Spleen (tissue), 11 donors: ENCODE measurements at regions not wholly inside any gene's neighbourhood (a gene's known extent, or its start where the extent isn't known, plus 50 kb on each side); places are given as distances from the start of the nearest gene placed in this dataset.

Experiments used
- DNase-seq: peaks from one replicate; pipeline ENCODE4 v3.0.0-alpha.2; 2020
- H3K27ac ChIP-seq, 8 donors: fragments of 200-600 bp; sonication (generic) in 7 of 8; 1 replicate in 4 of 8; 2 replicates in 4 of 8; pipeline versions ENCODE4 v1.5.0 to v1.8.0; 2016 to 2021; ENCODE audit warnings: inconsistent platforms in 4 of 8, mild to moderate bottlenecking in 4 of 8, moderate library complexity in 1 of 8
- H3K27me3 ChIP-seq, 7 donors: fragments of 200-600 bp; sonication (generic) in 6 of 7; replicated peaks in 1 of 7; 1 replicate in 4 of 7; 2 replicates in 3 of 7; pipeline versions ENCODE4 v1.5.0 to v1.8.0; 2016 to 2021; ENCODE audit warnings: inconsistent platforms in 3 of 7, mild to moderate bottlenecking in 1 of 7
- H3K36me3 ChIP-seq, 6 donors: fragments of 200-600 bp; sonication (generic) in 5 of 6; 1 replicate in 4 of 6; 2 replicates in 2 of 6; pipeline versions ENCODE4 v1.5.0 to v1.8.0; 2016 to 2021; ENCODE audit warnings: inconsistent platforms in 2 of 6
- H3K4me1 ChIP-seq, 6 donors: fragments of 200-600 bp; sonication (generic) in 5 of 6; 1 replicate in 3 of 6; 2 replicates in 3 of 6; pipeline versions ENCODE4 v1.5.0 to v1.8.0; 2016 to 2021; ENCODE audit warnings: inconsistent platforms in 3 of 6
- H3K4me3 ChIP-seq, 8 donors: fragments of 200-600 bp; sonication (generic) in 7 of 8; 1 replicate in 4 of 8; 2 replicates in 4 of 8; pipeline versions ENCODE4 v1.5.0 to v1.8.0; 2016 to 2021; ENCODE audit warnings: inconsistent platforms in 4 of 8, mild to moderate bottlenecking in 4 of 8, moderate library complexity in 2 of 8
- H3K9me3 ChIP-seq, 8 donors: fragments of 200-600 bp; sonication (generic) in 7 of 8; 1 replicate in 4 of 8; 2 replicates in 4 of 8; pipeline versions ENCODE4 v1.5.0 to v1.8.0; 2016 to 2021; ENCODE audit warnings: inconsistent platforms in 4 of 8
- CTCF ChIP-seq, 11 experiments: fragments of 200-600 bp in 7 of 11; fragments of 450-650 bp in 4 of 11; sonication (generic) in 4 of 11; IDR thresholded peaks in 8 of 11; conservative IDR thresholded peaks in 3 of 11; 1 replicate in 7 of 11; 2 replicates in 4 of 11; pipeline versions ENCODE4 v1.4.0 to v1.8.0; 2016 to 2021; ENCODE audit warnings: antibody characterized with exemption in 11 of 11, inconsistent platforms in 4 of 11, mild to moderate bottlenecking in 1 of 11
- POLR2A ChIP-seq, 3 donors: fragments of 450-650 bp; IDR thresholded peaks; one replicate each; pipeline ENCODE4 v1.5.1; 2017; ENCODE audit warnings: antibody characterized with exemption in 3 of 3, mild to moderate bottlenecking in 1 of 3
- POLR2AphosphoS5 ChIP-seq, 3 donors: sonication (generic); formaldehyde crosslinking; IDR thresholded peaks; one replicate each; pipeline ENCODE4 v1.5.1; 2017; ENCODE audit warnings: antibody characterized with exemption in 3 of 3
- WGBS, 5 donors: extraction: QIAGEN DNeasy Blood & Tissue Kit in 3 of 5; methylation state at CpG; one replicate each; pipeline versions ENCODE4 v1.1.5 to v1.1.7; 2013 to 2018; 5-methylcytosine and 5-hydroxymethylcytosine counted together
- intact Hi-C: fragments of 100-400 bp; cut with DNase I; formaldehyde crosslinking; loops from one replicate; pipeline ENCODE4 v1.15.0; 2023; ENCODE audit warnings: low total_unique reads
- donor health status: healthy with polysubstance abuse.
- donor health status: DM: no; HTN: no; CAD: no; lungs with moderate emphysema.
- donor health status: DM: no; HTN: no; CAD: no.
- donor health status: Bipolar disorder and iron deficiency.
- donor health status: healthy.
- donor health status: DM: no; HTN: no; CAD: no.
- donor health status: DM: yes; HTN: yes; CAD: no.

- no peaks in the 10 kb centered on the region for H3K36me3 ChIP-seq
- TF ChIP-seq POLR2A (IDR thresholded peaks at IDR 0.05) (no peak), CTCF (IDR thresholded peaks at IDR 0.05 in 8 of 11, conservative IDR thresholded peaks at IDR 0.05 in 3 of 11) (no peak)
- no peak overlapping the region for H3K4me3 ChIP-seq
- no peak for DNase-seq
- no peaks in the 10 kb centered on the region for H3K9me3 ChIP-seq
- peaks cover 0 to 31% (median 16%) of the 10 kb centered on the region in 6 donors for H3K4me1 ChIP-seq
- intact Hi-C loops = no loop called here
- no peak overlapping the region for H3K27ac ChIP-seq
- peaks cover 0 to 7% (median 0%) of the 10 kb centered on the region in 7 donors for H3K27me3 ChIP-seq
- 64 to 90% (median 87%) methylated on average over 2 of the region's 2 CpGs for WGBS, 5 donors
These were observed 214.3 kb upstream of the CDH5 start for GRCh38 chr16:66152181-66152580.

- H3K9me3 ChIP-seq = no peaks in the 10 kb centered on the region
- DNase-seq = no peak
- H3K27ac ChIP-seq = peak overlapping the region in 6 of 8 donors; percentile 27 to 65 (median 50)
- TF ChIP-seq CTCF (IDR thresholded peaks at IDR 0.05 in 8 of 11, conservative IDR thresholded peaks at IDR 0.05 in 3 of 11) (no peak), POLR2A (IDR thresholded peaks at IDR 0.05) (no peak), POLR2AphosphoS5 (IDR thresholded peaks at IDR 0.05) (peak in 1 of 3 donors; percentile 7)
- WGBS, 5 donors = 41 to 57% (median 49%) methylated on average over 7 of the region's 7 CpGs
- no peaks in the 10 kb centered on the region for H3K36me3 ChIP-seq
- peaks cover 0 to 29% (median 16%) of the 10 kb centered on the region in 6 donors for H3K4me1 ChIP-seq
- intact Hi-C loops = no loop called here
- H3K27me3 ChIP-seq = peaks cover 0 to 7% (median 0%) of the 10 kb centered on the region in 7 donors
- H3K4me3 ChIP-seq = no peak overlapping the region
These were observed 215.6 kb upstream of the CDH5 start for GRCh38 chr16:66150698-66151482.

GRCh38 chr16:66147291-66147690, 219.2 kb upstream of the CDH5 start:
- 79 to 86% (median 83%) methylated on average over 6 of the region's 6 CpGs for WGBS, 5 donors
- no peak for DNase-seq
- Histone ChIP-seq H3K27ac (peak overlapping the region in 2 of 8 donors; percentile 2 to 22), H3K9me3 (no peaks in the 10 kb centered on the region), H3K36me3 (no peaks in the 10 kb centered on the region), H3K27me3 (peaks cover 0 to 7% (median 0%) of the 10 kb centered on the region in 7 donors), H3K4me1 (peaks cover 0 to 27% (median 16%) of the 10 kb centered on the region in 6 donors), H3K4me3 (no peak overlapping the region)
- intact Hi-C loops = no loop called here
- TF ChIP-seq CTCF (IDR thresholded peaks at IDR 0.05 in 8 of 11, conservative IDR thresholded peaks at IDR 0.05 in 3 of 11) (no peak), POLR2A (IDR thresholded peaks at IDR 0.05) (no peak), POLR2AphosphoS5 (IDR thresholded peaks at IDR 0.05) (no peak)

GRCh38 chr16:66146798-66147197, 219.7 kb upstream of the CDH5 start:
- intact Hi-C loops = no loop called here
- TF ChIP-seq POLR2AphosphoS5 (IDR thresholded peaks at IDR 0.05) (no peak), CTCF (IDR thresholded peaks at IDR 0.05 in 8 of 11, conservative IDR thresholded peaks at IDR 0.05 in 3 of 11) (no peak), POLR2A (IDR thresholded peaks at IDR 0.05) (no peak)
- Histone ChIP-seq H3K36me3 (no peaks in the 10 kb centered on the region), H3K4me1 (peaks cover 0 to 26% (median 15%) of the 10 kb centered on the region in 6 donors), H3K27me3 (peaks cover 0 to 7% (median 0%) of the 10 kb centered on the region in 7 donors), H3K9me3 (no peaks in the 10 kb centered on the region), H3K4me3 (no peak overlapping the region), H3K27ac (peak overlapping the region in 2 of 8 donors; percentile 2 to 22)
- WGBS, 5 donors = 68 to 83% (median 75%) methylated on average over 9 of the region's 9 CpGs
- DNase-seq = no peak
